Spleen (tissue), 7 donors: ENCODE measurements at regions not wholly inside any gene's neighbourhood (a gene's known extent, or its start where the extent isn't known, plus 50 kb on each side); places are given as distances from the start of the nearest gene placed in this dataset.

Experiments used
- CTCF ChIP-seq, 11 experiments: fragments of 200-600 bp in 7 of 11; fragments of 450-650 bp in 4 of 11; sonication (generic) in 4 of 11; IDR thresholded peaks in 8 of 11; conservative IDR thresholded peaks in 3 of 11; 1 replicate in 7 of 11; 2 replicates in 4 of 11; pipeline versions ENCODE4 v1.4.0 to v1.8.0; 2016 to 2021; ENCODE audit warnings: antibody characterized with exemption in 11 of 11, inconsistent platforms in 4 of 11, mild to moderate bottlenecking in 1 of 11
- POLR2A ChIP-seq, 3 donors: fragments of 450-650 bp; IDR thresholded peaks; one replicate each; pipeline ENCODE4 v1.5.1; 2017; ENCODE audit warnings: antibody characterized with exemption in 3 of 3, mild to moderate bottlenecking in 1 of 3
- POLR2AphosphoS5 ChIP-seq, 3 donors: sonication (generic); formaldehyde crosslinking; IDR thresholded peaks; one replicate each; pipeline ENCODE4 v1.5.1; 2017; ENCODE audit warnings: antibody characterized with exemption in 3 of 3
- donor health status: DM: no; HTN: no; CAD: no; lungs with moderate emphysema.
- donor health status: DM: no; HTN: no; CAD: no.
- donor health status: DM: no; HTN: no; CAD: no.

DNA sequence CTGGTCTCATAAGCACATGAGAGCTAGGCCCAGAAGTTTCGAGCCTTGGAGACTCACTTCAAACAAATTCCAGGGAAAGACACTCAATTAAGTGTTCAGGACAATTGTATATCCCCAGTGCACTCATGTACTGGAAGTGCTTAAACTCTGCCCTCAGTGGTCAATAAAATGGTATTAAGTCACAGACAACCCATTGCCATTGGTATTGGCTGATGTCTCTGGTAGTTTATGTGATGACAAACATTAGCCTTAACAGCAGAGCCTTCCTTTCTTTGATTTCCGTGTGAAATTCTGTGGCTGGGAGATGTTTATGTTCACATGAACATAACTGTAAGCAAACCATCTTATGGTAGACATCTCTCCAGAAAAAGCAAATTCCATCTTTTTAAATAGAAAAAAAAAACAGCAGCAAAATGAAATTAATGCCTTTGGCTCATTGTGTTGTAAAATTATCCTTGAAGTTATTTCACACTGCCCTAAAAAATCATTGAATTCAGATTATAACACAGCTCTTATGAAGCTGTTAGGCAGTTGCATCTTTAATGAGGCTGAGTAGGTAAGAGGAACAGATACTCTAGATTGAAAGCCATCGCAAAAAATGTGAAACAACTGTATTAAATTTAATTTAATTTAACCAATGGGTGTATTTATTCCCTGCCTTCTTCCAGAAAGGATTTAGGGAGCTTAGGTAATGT is 216.2 kb upstream of the PLEKHG7 start:
- TF ChIP-seq CTCF (IDR thresholded peaks at IDR 0.05 in 8 of 11, conservative IDR thresholded peaks at IDR 0.05 in 3 of 11) (no peak), POLR2AphosphoS5 (IDR thresholded peaks at IDR 0.05) (no peak), POLR2A (IDR thresholded peaks at IDR 0.05) (no peak)
